Heart left ventricle (tissue), 16 donors: ENCODE measurements at regions not wholly inside any gene's neighbourhood (a gene's known extent, or its start where the extent isn't known, plus 50 kb on each side); places are given as distances from the start of the nearest gene placed in this dataset.

Experiments used
- ATAC-seq, 4 donors: fragments of 200-7000 bp; cut with Tn5 transposase; one replicate each; pipeline ENCODE4 v1.9.1; 2020 to 2022; ENCODE audit warnings: moderate library complexity in 4 of 4, mild to moderate bottlenecking in 3 of 4, moderate number of reproducible peaks in 1 of 4
- DNase-seq, 5 donors: peaks; one replicate each; pipeline ENCODE4 v3.0.0-alpha.2; 2020
- H3K27ac ChIP-seq, 12 donors: fragments of 200-600 bp; sonication (generic) in 4 of 12; one replicate each; pipeline versions ENCODE4 v1.5.0 to v1.8.0; 2016 to 2022; ENCODE audit warnings: mild to moderate bottlenecking in 2 of 12
- H3K27me3 ChIP-seq, 9 donors: fragments of 200-600 bp; sonication (generic) in 2 of 9; one replicate each; pipeline versions ENCODE4 v1.5.1 to v1.8.0; 2016 to 2022; ENCODE audit warnings: mild to moderate bottlenecking in 3 of 9
- H3K36me3 ChIP-seq, 9 donors: fragments of 200-600 bp; sonication (generic) in 2 of 9; one replicate each; pipeline versions ENCODE4 v1.5.0 to v1.8.0; 2018 to 2022; ENCODE audit warnings: mild to moderate bottlenecking in 2 of 9
- H3K4me1 ChIP-seq, 12 donors: fragments of 200-600 bp; sonication (generic) in 4 of 12; one replicate each; pipeline versions ENCODE4 v1.5.0 to v1.8.0; 2016 to 2022; ENCODE audit warnings: mild to moderate bottlenecking in 3 of 12
- H3K4me3 ChIP-seq, 12 donors: fragments of 200-600 bp; sonication (generic) in 4 of 12; one replicate each; pipeline versions ENCODE4 v1.5.0 to v1.8.0; 2017 to 2022; ENCODE audit warnings: mild to moderate bottlenecking in 9 of 12, moderate library complexity in 4 of 12
- H3K9me3 ChIP-seq, 12 donors: fragments of 200-600 bp; sonication (generic) in 4 of 12; one replicate each; pipeline versions ENCODE4 v1.5.0 to v1.8.0; 2016 to 2022; ENCODE audit warnings: mild to moderate bottlenecking in 1 of 12
- CTCF ChIP-seq, 12 donors: fragments of 200-600 bp; sonication (generic) in 4 of 12; IDR thresholded peaks; one replicate each; pipeline versions ENCODE4 v1.5.0 to v1.8.0; 2018 to 2022; ENCODE audit warnings: antibody characterized with exemption in 12 of 12, mild to moderate bottlenecking in 5 of 12
- POLR2A ChIP-seq, 2 donors: fragments of 450-650 bp; IDR thresholded peaks; one replicate each; pipeline ENCODE4 v1.6.1; 2017; ENCODE audit warnings: antibody characterized with exemption in 2 of 2, mild to moderate bottlenecking in 2 of 2, moderate library complexity in 2 of 2
- WGBS, 4 donors: extraction: QIAGEN DNeasy Blood & Tissue Kit in 2 of 4; methylation state at CpG; one replicate each; pipeline versions ENCODE4 v1.1.5 to v1.1.7; 2013 to 2018; 5-methylcytosine and 5-hydroxymethylcytosine counted together
- intact Hi-C, 10 donors: fragments of 100-400 bp; cut with DNase I; formaldehyde crosslinking; loops; one replicate each; pipeline versions ENCODE4 v1.11.1 to v1.14.2; 2022
- donor health status: ischemic (EF 13 %, LVEDD 7.1; RV severe dilation, severe dysfunction).
- donor health status: healthy with polysubstance abuse.
- donor health status: DM: no; HTN: yes; CAD: no.
- donor health status: DM: no; HTN: no; CAD: no.
- donor health status: ischemic (EF 25% LVEDD 6.9; RV normal size, moderate dysfunction).
- donor health status: ischemic (EF 25% LVEDD 5.7; RV mildly dilated, moderate dysfunction).
- donor health status: healthy.
- donor health status: DM: yes; HTN: yes; CAD: no.
- donor health status: ischemic (EF 35%, LVEDD 5.7; RV mildly dilated, moderate dysfunction).
- donor health status: nonischemic (EF 11% LVEDD 7.7; RV severe dilation, severe dysfunction).
- donor health status: DM: yes; HTN: yes; CAD: no.
- donor health status: PGD.
- donor health status: ischemic (EF 29% LVEDD 5.4; RV normal size, mild dysfunction).
- donor health status: nonischemic (EF 23%, LVEDD 6.1; RV moderate dilation, normal function).

- Histone ChIP-seq H3K36me3 (no peaks in the 10 kb centered on the region), H3K4me1 (peaks cover 0 to 11% (median 0%) of the 10 kb centered on the region in 12 donors), H3K27me3 (no peaks in the 10 kb centered on the region), H3K9me3 (no peaks in the 10 kb centered on the region), H3K27ac (no peak overlapping the region), H3K4me3 (no peak overlapping the region)
- DNase-seq (no peak), ATAC-seq (no peak)
- intact Hi-C loops: no loop called here
- TF ChIP-seq CTCF (IDR thresholded peaks at IDR 0.05) (no peak), POLR2A (IDR thresholded peaks at IDR 0.05) (no peak)
- 90 to 96% (median 92%) methylated on average over 1 of the region's 1 CpG for WGBS, 4 donors
These were observed 106.7 kb upstream of the ZC3H12C start for GRCh38 chr11:109986488-109986887.

- 89 to 95% (median 94%) methylated on average over 1 of the region's 1 CpG for WGBS, 4 donors
- TF ChIP-seq POLR2A (IDR thresholded peaks at IDR 0.05) (no peak), CTCF (IDR thresholded peaks at IDR 0.05) (no peak)
- H3K4me3 ChIP-seq: no peak overlapping the region
These were observed 101.4 kb upstream of the ZC3H12C start for GRCh38 chr11:109991835-109992234.

GRCh38 chr11:109993786-109994185 is 99.4 kb upstream of the ZC3H12C start:
- H3K36me3 ChIP-seq: no peaks in the 10 kb centered on the region
- no peak for TF ChIP-seq CTCF (IDR thresholded peaks at IDR 0.05)
- TF ChIP-seq POLR2A (IDR thresholded peaks at IDR 0.05): no peak
- intact Hi-C loops: no loop called here

More at GRCh38 chr11:109991835-109992234, 101.4 kb upstream of the ZC3H12C start:
- DNase-seq (no peak), ATAC-seq (no peak)
- Histone ChIP-seq H3K4me1 (peaks cover 0 to 3% (median 0%) of the 10 kb centered on the region in 12 donors), H3K27ac (no peak overlapping the region), H3K27me3 (no peaks in the 10 kb centered on the region), H3K36me3 (no peaks in the 10 kb centered on the region), H3K9me3 (no peaks in the 10 kb centered on the region)
- intact Hi-C loops: no loop called here

GRCh38 chr11:109994907-109995306 is 98.3 kb upstream of the ZC3H12C start:
- Histone ChIP-seq H3K27me3 (no peaks in the 10 kb centered on the region), H3K9me3 (no peaks in the 10 kb centered on the region), H3K36me3 (no peaks in the 10 kb centered on the region), H3K4me3 (no peak overlapping the region), H3K27ac (no peak overlapping the region), H3K4me1 (peaks cover 0 to 5% (median 0%) of the 10 kb centered on the region in 12 donors)
- intact Hi-C loops: no loop called here
- WGBS, 4 donors: 71 to 85% (median 80%) methylated on average over 6 of the region's 6 CpGs
- no peak for TF ChIP-seq CTCF (IDR thresholded peaks at IDR 0.05)
- ATAC-seq (no peak), DNase-seq (no peak)

More at GRCh38 chr11:109993786-109994185, 99.4 kb upstream of the ZC3H12C start:
- WGBS, 4 donors: 92 to 100% (median 95%) methylated on average over 1 of the region's 1 CpG
- no peak overlapping the region for H3K4me3 ChIP-seq
- peaks cover 0 to 3% (median 0%) of the 10 kb centered on the region in 12 donors for H3K4me1 ChIP-seq
- no peaks in the 10 kb centered on the region for H3K9me3 ChIP-seq
- H3K27me3 ChIP-seq: no peaks in the 10 kb centered on the region
- H3K27ac ChIP-seq: no peak overlapping the region
- ATAC-seq (no peak), DNase-seq (no peak)
